ENCODE measurements at regions not wholly inside any gene's neighbourhood (a gene's known extent, or its start where the extent isn't known, plus 50 kb on each side); places are given as distances from the start of the nearest gene placed in this dataset.

- no peak for DNase-seq
- Histone ChIP-seq H3K4me1 (ENCODE audit: control extremely low read depth in 1 of 4, control insufficient read depth in 4 of 4, insufficient read depth in 4 of 4, low read length in 3 of 4) (no peaks in the 10 kb centered on the region), H3K4me3 (ENCODE audit: control insufficient read depth in 1 of 7, extremely low read depth in 1 of 7, insufficient read depth in 4 of 7, low read depth in 2 of 7, low read length in 6 of 7) (no peak overlapping the region), H3K9me3 (ENCODE audit: control extremely low read depth in 1 of 5, control insufficient read depth in 4 of 5, insufficient read depth in 2 of 5, low read depth in 1 of 5, low read length in 4 of 5) (no peaks in the 10 kb centered on the region), H3K36me3 (ENCODE audit: control insufficient read depth in 4 of 4, insufficient read depth in 4 of 4, low read length in 3 of 4) (no peaks in the 10 kb centered on the region), H3K27me3 (replicated peaks in 2 of 5; ENCODE audit: control insufficient read depth in 4 of 5, insufficient read depth in 5 of 5, low read length in 4 of 5) (peaks cover 0 to 3% (median 0%) of the 10 kb centered on the region in 5 experiments), H3K27ac (ENCODE audit: insufficient read depth in 1 of 2, low read depth in 1 of 2, low read length in 2 of 2, poor library complexity in 1 of 2, severe bottlenecking in 2 of 2) (no peak overlapping the region)
- ChIA-PET POLR2A (no interaction called here), CTCF (no interaction called here)
- WGBS (ENCODE audit: insufficient coverage): 100% methylated on average over 2 of the region's 3 CpGs
These were observed 294.5 kb downstream of the GALC start for GRCh38 chr14:87698481-87698880.

GRCh38 chr14:87696485-87696884 lies 296.5 kb downstream of the GALC start:
- Histone ChIP-seq H3K4me3 (ENCODE audit: control insufficient read depth in 1 of 7, extremely low read depth in 1 of 7, insufficient read depth in 4 of 7, low read depth in 2 of 7, low read length in 6 of 7) (no peak overlapping the region), H3K9me3 (ENCODE audit: control extremely low read depth in 1 of 5, control insufficient read depth in 4 of 5, insufficient read depth in 2 of 5, low read depth in 1 of 5, low read length in 4 of 5) (no peaks in the 10 kb centered on the region), H3K27ac (ENCODE audit: insufficient read depth in 1 of 2, low read depth in 1 of 2, low read length in 2 of 2, poor library complexity in 1 of 2, severe bottlenecking in 2 of 2) (no peak overlapping the region), H3K36me3 (ENCODE audit: control insufficient read depth in 4 of 4, insufficient read depth in 4 of 4, low read length in 3 of 4) (no peaks in the 10 kb centered on the region), H3K27me3 (replicated peaks in 2 of 5; ENCODE audit: control insufficient read depth in 4 of 5, insufficient read depth in 5 of 5, low read length in 4 of 5) (peaks cover 0 to 3% (median 0%) of the 10 kb centered on the region in 5 experiments), H3K4me1 (ENCODE audit: control extremely low read depth in 1 of 4, control insufficient read depth in 4 of 4, insufficient read depth in 4 of 4, low read length in 3 of 4) (no peaks in the 10 kb centered on the region)
- 89% methylated on average over 1 of the region's 1 CpG for WGBS (ENCODE audit: insufficient coverage)
- CTCF ChIA-PET: no interaction called here
- DNase-seq: no peak
- POLR2A ChIA-PET: no interaction called here

GRCh38 chr14:87691042-87691881 lies 301.7 kb downstream of the GALC start:
- DNase-seq: no peak
- ChIA-PET POLR2A (no interaction called here), CTCF (no interaction called here)
- Histone ChIP-seq H3K4me1 (ENCODE audit: control extremely low read depth in 1 of 4, control insufficient read depth in 4 of 4, insufficient read depth in 4 of 4, low read length in 3 of 4) (no peaks in the 10 kb centered on the region), H3K27ac (ENCODE audit: insufficient read depth in 1 of 2, low read depth in 1 of 2, low read length in 2 of 2, poor library complexity in 1 of 2, severe bottlenecking in 2 of 2) (no peak overlapping the region), H3K36me3 (ENCODE audit: control insufficient read depth in 4 of 4, insufficient read depth in 4 of 4, low read length in 3 of 4) (no peaks in the 10 kb centered on the region), H3K9me3 (ENCODE audit: control extremely low read depth in 1 of 5, control insufficient read depth in 4 of 5, insufficient read depth in 2 of 5, low read depth in 1 of 5, low read length in 4 of 5) (no peaks in the 10 kb centered on the region), H3K4me3 (ENCODE audit: control insufficient read depth in 1 of 7, extremely low read depth in 1 of 7, insufficient read depth in 4 of 7, low read depth in 2 of 7, low read length in 6 of 7) (no peak overlapping the region), H3K27me3 (replicated peaks in 2 of 5; ENCODE audit: control insufficient read depth in 4 of 5, insufficient read depth in 5 of 5, low read length in 4 of 5) (no peaks in the 10 kb centered on the region)
- 89% methylated on average over 3 of the region's 15 CpGs for WGBS (ENCODE audit: insufficient coverage)

- ChIA-PET CTCF (no interaction called here), POLR2A (no interaction called here)
- WGBS (ENCODE audit: insufficient coverage): 45% methylated on average over 3 of the region's 3 CpGs
- Histone ChIP-seq H3K4me3 (ENCODE audit: control insufficient read depth in 1 of 7, extremely low read depth in 1 of 7, insufficient read depth in 4 of 7, low read depth in 2 of 7, low read length in 6 of 7) (no peak overlapping the region), H3K27me3 (replicated peaks in 2 of 5; ENCODE audit: control insufficient read depth in 4 of 5, insufficient read depth in 5 of 5, low read length in 4 of 5) (no peaks in the 10 kb centered on the region), H3K27ac (ENCODE audit: insufficient read depth in 1 of 2, low read depth in 1 of 2, low read length in 2 of 2, poor library complexity in 1 of 2, severe bottlenecking in 2 of 2) (no peak overlapping the region), H3K9me3 (ENCODE audit: control extremely low read depth in 1 of 5, control insufficient read depth in 4 of 5, insufficient read depth in 2 of 5, low read depth in 1 of 5, low read length in 4 of 5) (no peaks in the 10 kb centered on the region), H3K36me3 (ENCODE audit: control insufficient read depth in 4 of 4, insufficient read depth in 4 of 4, low read length in 3 of 4) (no peaks in the 10 kb centered on the region), H3K4me1 (ENCODE audit: control extremely low read depth in 1 of 4, control insufficient read depth in 4 of 4, insufficient read depth in 4 of 4, low read length in 3 of 4) (no peaks in the 10 kb centered on the region)
- no peak for DNase-seq
These were observed 302.8 kb downstream of the GALC start for GRCh38 chr14:87690076-87690613.

- Histone ChIP-seq H3K4me3 (ENCODE audit: control insufficient read depth in 1 of 7, extremely low read depth in 1 of 7, insufficient read depth in 4 of 7, low read depth in 2 of 7, low read length in 6 of 7) (no peak overlapping the region), H3K27ac (ENCODE audit: insufficient read depth in 1 of 2, low read depth in 1 of 2, low read length in 2 of 2, poor library complexity in 1 of 2, severe bottlenecking in 2 of 2) (no peak overlapping the region), H3K4me1 (ENCODE audit: control extremely low read depth in 1 of 4, control insufficient read depth in 4 of 4, insufficient read depth in 4 of 4, low read length in 3 of 4) (no peaks in the 10 kb centered on the region), H3K9me3 (ENCODE audit: control extremely low read depth in 1 of 5, control insufficient read depth in 4 of 5, insufficient read depth in 2 of 5, low read depth in 1 of 5, low read length in 4 of 5) (no peaks in the 10 kb centered on the region), H3K27me3 (replicated peaks in 2 of 5; ENCODE audit: control insufficient read depth in 4 of 5, insufficient read depth in 5 of 5, low read length in 4 of 5) (no peaks in the 10 kb centered on the region), H3K36me3 (ENCODE audit: control insufficient read depth in 4 of 4, insufficient read depth in 4 of 4, low read length in 3 of 4) (no peaks in the 10 kb centered on the region)
- DNase-seq: no peak
- CTCF ChIA-PET: interaction anchor here (0.9 kb wide), 1 partner anchor 55 kb away, joined by 3 read pairs; no protein-coding TSS in a partner anchor
- POLR2A ChIA-PET: no interaction called here
- WGBS (ENCODE audit: insufficient coverage): 86% methylated on average over 1 of the region's 3 CpGs
These were observed 304.5 kb downstream of the GALC start for GRCh38 chr14:87688524-87688923.

- Histone ChIP-seq H3K27me3 (replicated peaks in 2 of 5; ENCODE audit: control insufficient read depth in 4 of 5, insufficient read depth in 5 of 5, low read length in 4 of 5) (no peaks in the 10 kb centered on the region), H3K36me3 (ENCODE audit: control insufficient read depth in 4 of 4, insufficient read depth in 4 of 4, low read length in 3 of 4) (no peaks in the 10 kb centered on the region), H3K9me3 (ENCODE audit: control extremely low read depth in 1 of 5, control insufficient read depth in 4 of 5, insufficient read depth in 2 of 5, low read depth in 1 of 5, low read length in 4 of 5) (peaks cover 0 to 3% (median 0%) of the 10 kb centered on the region in 5 experiments), H3K27ac (ENCODE audit: insufficient read depth in 1 of 2, low read depth in 1 of 2, low read length in 2 of 2, poor library complexity in 1 of 2, severe bottlenecking in 2 of 2) (no peak overlapping the region), H3K4me3 (ENCODE audit: control insufficient read depth in 1 of 7, extremely low read depth in 1 of 7, insufficient read depth in 4 of 7, low read depth in 2 of 7, low read length in 6 of 7) (no peak overlapping the region), H3K4me1 (ENCODE audit: control extremely low read depth in 1 of 4, control insufficient read depth in 4 of 4, insufficient read depth in 4 of 4, low read length in 3 of 4) (no peaks in the 10 kb centered on the region)
- no peak for DNase-seq
- ChIA-PET CTCF (no interaction called here), POLR2A (no interaction called here)
- WGBS (ENCODE audit: insufficient coverage): 97% methylated on average over 6 of the region's 7 CpGs
These were observed 305.6 kb downstream of the GALC start for GRCh38 chr14:87687420-87687819.

- ChIA-PET CTCF (no interaction called here), POLR2A (no interaction called here)
- Histone ChIP-seq H3K27ac (ENCODE audit: insufficient read depth in 1 of 2, low read depth in 1 of 2, low read length in 2 of 2, poor library complexity in 1 of 2, severe bottlenecking in 2 of 2) (no peak overlapping the region), H3K4me1 (ENCODE audit: control extremely low read depth in 1 of 4, control insufficient read depth in 4 of 4, insufficient read depth in 4 of 4, low read length in 3 of 4) (no peaks in the 10 kb centered on the region), H3K36me3 (ENCODE audit: control insufficient read depth in 4 of 4, insufficient read depth in 4 of 4, low read length in 3 of 4) (no peaks in the 10 kb centered on the region), H3K9me3 (ENCODE audit: control extremely low read depth in 1 of 5, control insufficient read depth in 4 of 5, insufficient read depth in 2 of 5, low read depth in 1 of 5, low read length in 4 of 5) (peaks cover 0 to 3% (median 0%) of the 10 kb centered on the region in 5 experiments), H3K27me3 (replicated peaks in 2 of 5; ENCODE audit: control insufficient read depth in 4 of 5, insufficient read depth in 5 of 5, low read length in 4 of 5) (no peaks in the 10 kb centered on the region), H3K4me3 (ENCODE audit: control insufficient read depth in 1 of 7, extremely low read depth in 1 of 7, insufficient read depth in 4 of 7, low read depth in 2 of 7, low read length in 6 of 7) (no peak overlapping the region)
- no peak for DNase-seq
- 91% methylated on average over 1 of the region's 1 CpG for WGBS (ENCODE audit: insufficient coverage)
These were observed 306.2 kb downstream of the GALC start for GRCh38 chr14:87686746-87687145.

All from common myeloid progenitor, CD34-positive (primary cell).